Ishikawa (cell line): ENCODE measurements at regions not wholly inside any gene's neighbourhood (a gene's known extent, or its start where the extent isn't known, plus 50 kb on each side); places are given as distances from the start of the nearest gene placed in this dataset.

Experiments used
- CEBPB ChIP-seq: IDR thresholded peaks from 2 replicates; pipeline ENCODE4 v1.6.1; 2012
- CREB1 ChIP-seq: IDR thresholded peaks from 2 replicates; pipeline ENCODE4 v1.6.1; 2012; ENCODE audit warnings: low read depth
- EGR1 ChIP-seq: IDR thresholded peaks from 2 replicates; pipeline ENCODE4 v1.6.1; 2012
- EP300 ChIP-seq: IDR thresholded peaks from 2 replicates; pipeline ENCODE4 v1.6.1; 2012; ENCODE audit warnings: borderline replicate concordance
- FOXM1 ChIP-seq: IDR thresholded peaks from 2 replicates; pipeline ENCODE4 v1.6.1; 2012; ENCODE audit warnings: low read depth, borderline replicate concordance
- MAX ChIP-seq: IDR thresholded peaks from 2 replicates; pipeline ENCODE4 v1.6.1; 2012
- NFIC ChIP-seq: IDR thresholded peaks from 2 replicates; pipeline ENCODE4 v1.6.1; 2012
- RAD21 ChIP-seq: IDR thresholded peaks from 2 replicates; pipeline ENCODE4 v1.6.1; 2012; ENCODE audit warnings: low read depth
- REST ChIP-seq: IDR thresholded peaks from 2 replicates; pipeline ENCODE4 v1.6.1; 2012; ENCODE audit warnings: low read depth, mild to moderate bottlenecking
- TAF1 ChIP-seq: IDR thresholded peaks from 2 replicates; pipeline ENCODE4 v1.6.1; 2012; ENCODE audit warnings: low read depth, mild to moderate bottlenecking
- TCF12 ChIP-seq: IDR thresholded peaks from 2 replicates; pipeline ENCODE4 v1.6.1; 2012; ENCODE audit warnings: low read depth
- TEAD4 ChIP-seq: IDR thresholded peaks from 2 replicates; pipeline ENCODE4 v1.6.1; 2012
- USF1 ChIP-seq: IDR thresholded peaks from 2 replicates; pipeline ENCODE4 v1.6.1; 2012
- YY1 ChIP-seq: IDR thresholded peaks from 2 replicates; pipeline ENCODE4 v1.6.1; 2012; ENCODE audit warnings: low read depth
- ZBTB7A ChIP-seq: IDR thresholded peaks from 2 replicates; pipeline ENCODE4 v1.6.1; 2012; ENCODE audit warnings: low read depth

GRCh38 chr2:223328578-223328977 is 273.6 kb downstream of the SCG2 start:
- TF ChIP-seq RAD21 (no peak), NFIC (no peak), EGR1 (no peak), FOXM1 (no peak), TEAD4 (no peak), ZBTB7A (no peak), MAX (no peak), TCF12 (no peak), YY1 (no peak), CEBPB (no peak), REST (no peak), EP300 (no peak), TAF1 (no peak), USF1 (no peak)

GRCh38 chr2:223338016-223338415 is 264.1 kb downstream of the SCG2 start:
- TF ChIP-seq USF1, result no peak

- TF ChIP-seq YY1, result no peak
- TF ChIP-seq MAX, result no peak
- TF ChIP-seq USF1, result no peak
- no peak for TF ChIP-seq REST
These were observed 245.1 kb downstream of the SCG2 start for GRCh38 chr2:223357076-223357475.

- no peak for TF ChIP-seq MAX
- TF ChIP-seq CEBPB, result no peak
- TF ChIP-seq NFIC, result no peak
- TF ChIP-seq TEAD4, result no peak
- no peak for TF ChIP-seq EGR1
- no peak for TF ChIP-seq REST
- TF ChIP-seq EP300, result no peak
- no peak for TF ChIP-seq ZBTB7A
- no peak for TF ChIP-seq RAD21
These were observed 239.1 kb downstream of the SCG2 start for GRCh38 chr2:223363085-223363484.

- TF ChIP-seq CREB1 (no peak), REST (no peak), EP300 (no peak), FOXM1 (no peak), RAD21 (no peak), USF1 (no peak), CEBPB (no peak), YY1 (no peak), TCF12 (no peak), EGR1 (no peak), TEAD4 (no peak), MAX (no peak), NFIC (no peak), TAF1 (no peak), ZBTB7A (no peak)
These were observed 236.9 kb downstream of the SCG2 start for GRCh38 chr2:223365158-223365679.
